ENCODE measurements at regions not wholly inside any gene's neighbourhood (a gene's known extent, or its start where the extent isn't known, plus 50 kb on each side); places are given as distances from the start of the nearest gene placed in this dataset.

GRCh38 chr5:135631391-135631790 lies 52.6 kb upstream of the CXCL14 start:
- no peak overlapping the region for H2AFZ ChIP-seq (ENCODE audit: low read length)
- H3K4me1 ChIP-seq (ENCODE audit: control insufficient read depth, extremely low read depth, insufficient read depth, low read length) = no peaks in the 10 kb centered on the region
- H3K9ac ChIP-seq (ENCODE audit: insufficient read depth, low read length) = no peak overlapping the region
- no peaks in the 10 kb centered on the region for H3K36me3 ChIP-seq (ENCODE audit: control insufficient read depth, insufficient read depth, low read length)
- no peak overlapping the region for H3K27ac ChIP-seq (ENCODE audit: insufficient read depth, low read length)
- H3K27me3 ChIP-seq (ENCODE audit: control insufficient read depth, insufficient read depth, low read length) = no peaks in the 10 kb centered on the region
- no peaks in the 10 kb centered on the region for H3K79me2 ChIP-seq (ENCODE audit: control insufficient read depth, insufficient read depth, low read length)
- DNase-seq (ENCODE audit: low read depth in 2 of 2) = no peak
- no peak for TF ChIP-seq CTCF (conservative IDR thresholded peaks at IDR 0.05 in 1 of 2, IDR thresholded peaks at IDR 0.05 in 1 of 2; ENCODE audit: low read depth in 1 of 2, low read length in 2 of 2)
- TF ChIP-seq EZH2 (IDR thresholded peaks at IDR 0.05; ENCODE audit: low read length, missing control alignments) = no peak
- H3K9me3 ChIP-seq (ENCODE audit: control insufficient read depth, insufficient read depth, low read depth, low read length) = no peaks in the 10 kb centered on the region
- no peaks in the 10 kb centered on the region for H4K20me1 ChIP-seq (ENCODE audit: control insufficient read depth, extremely low read depth, insufficient read depth, low read length)
- H3K4me2 ChIP-seq (ENCODE audit: extremely low read depth, insufficient read depth, low read length) = no peak overlapping the region
- H3K4me3 ChIP-seq (replicated peaks in 1 of 4; ENCODE audit: control extremely low read depth in 1 of 4, insufficient read depth in 1 of 4, low read depth in 3 of 4, low read length in 4 of 4) = no peak overlapping the region

DNA sequence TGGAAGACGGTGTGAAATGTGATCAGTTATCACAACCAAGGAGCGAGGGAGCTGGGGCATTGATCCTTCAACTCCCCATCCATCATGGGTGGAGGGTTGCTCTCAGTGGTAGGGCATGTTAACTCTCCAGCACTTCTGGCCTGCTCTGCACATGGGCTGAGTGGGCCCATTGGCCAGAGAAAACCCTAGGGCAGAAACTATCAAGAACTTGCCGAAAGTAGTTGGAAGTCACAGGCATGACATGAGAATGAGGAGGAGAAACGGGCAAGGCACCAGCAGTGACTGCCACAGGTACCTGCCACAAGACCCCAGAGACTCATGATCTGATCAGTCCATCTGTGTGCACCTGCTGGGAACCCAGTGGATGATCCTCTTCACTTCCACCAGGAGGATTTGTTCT lies 50.9 kb upstream of the CXCL14 start:
- no peak overlapping the region for H3K4me2 ChIP-seq (ENCODE audit: extremely low read depth, insufficient read depth, low read length)
- H3K4me3 ChIP-seq (replicated peaks in 1 of 4; ENCODE audit: control extremely low read depth in 1 of 4, insufficient read depth in 1 of 4, low read depth in 3 of 4, low read length in 4 of 4) = no peak overlapping the region
- H3K27ac ChIP-seq (ENCODE audit: insufficient read depth, low read length) = no peak overlapping the region
- H3K36me3 ChIP-seq (ENCODE audit: control insufficient read depth, insufficient read depth, low read length) = no peaks in the 10 kb centered on the region
- no peaks in the 10 kb centered on the region for H3K27me3 ChIP-seq (ENCODE audit: control insufficient read depth, insufficient read depth, low read length)
- DNase-seq (ENCODE audit: low read depth in 2 of 2) = no peak
- no peaks in the 10 kb centered on the region for H4K20me1 ChIP-seq (ENCODE audit: control insufficient read depth, extremely low read depth, insufficient read depth, low read length)
- no peak overlapping the region for H3K9ac ChIP-seq (ENCODE audit: insufficient read depth, low read length)
- TF ChIP-seq CTCF (conservative IDR thresholded peaks at IDR 0.05 in 1 of 2, IDR thresholded peaks at IDR 0.05 in 1 of 2; ENCODE audit: low read depth in 1 of 2, low read length in 2 of 2) = no peak
- TF ChIP-seq EZH2 (IDR thresholded peaks at IDR 0.05; ENCODE audit: low read length, missing control alignments) = no peak
- H3K4me1 ChIP-seq (ENCODE audit: control insufficient read depth, extremely low read depth, insufficient read depth, low read length) = no peaks in the 10 kb centered on the region
- no peaks in the 10 kb centered on the region for H3K9me3 ChIP-seq (ENCODE audit: control insufficient read depth, insufficient read depth, low read depth, low read length)
- no peak overlapping the region for H2AFZ ChIP-seq (ENCODE audit: low read length)
- H3K79me2 ChIP-seq (ENCODE audit: control insufficient read depth, insufficient read depth, low read length) = no peaks in the 10 kb centered on the region

DNA sequence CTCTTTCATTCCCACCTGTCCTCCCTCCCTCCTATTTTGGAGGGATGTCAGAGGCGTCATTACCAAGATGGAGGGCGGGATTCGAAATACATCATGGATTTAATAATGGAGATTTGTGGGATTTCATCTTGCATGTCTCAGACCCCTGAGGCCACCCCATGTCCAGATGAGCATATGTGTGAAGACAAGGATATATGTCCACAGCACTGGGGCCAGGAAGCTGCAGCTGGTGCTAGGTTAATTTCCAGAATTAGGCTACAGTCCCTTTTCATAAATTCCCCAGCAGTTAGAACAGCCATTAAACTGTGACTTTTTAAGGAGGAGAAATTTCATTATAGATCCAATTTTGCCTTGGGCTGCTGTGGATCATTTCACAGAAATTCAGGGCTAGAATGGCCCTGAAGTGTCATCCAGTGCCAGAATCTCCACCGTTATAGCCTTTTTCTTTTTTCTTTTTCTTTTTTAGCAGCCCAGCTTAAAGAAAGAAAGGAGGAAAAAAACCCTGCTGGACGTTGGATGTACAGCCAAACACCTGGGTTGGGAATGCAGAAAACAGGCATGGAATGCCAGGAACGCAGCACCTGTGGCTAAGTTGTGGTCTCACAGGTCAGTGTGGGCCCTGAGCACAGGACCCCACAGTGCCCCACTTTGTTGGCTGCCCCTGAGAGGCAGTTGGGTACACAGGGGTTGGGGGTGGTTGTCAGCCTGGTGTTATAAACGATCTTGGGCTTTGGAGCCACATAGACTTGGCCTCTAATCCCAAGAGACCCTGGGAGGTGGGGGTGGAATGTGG lies 50.2 kb upstream of the CXCL14 start:
- Histone ChIP-seq H3K9ac (ENCODE audit: insufficient read depth, low read length) (no peak overlapping the region), H2AFZ (ENCODE audit: low read length) (no peak overlapping the region), H3K36me3 (ENCODE audit: control insufficient read depth, insufficient read depth, low read length) (no peaks in the 10 kb centered on the region), H3K4me1 (ENCODE audit: control insufficient read depth, extremely low read depth, insufficient read depth, low read length) (no peaks in the 10 kb centered on the region), H3K4me2 (ENCODE audit: extremely low read depth, insufficient read depth, low read length) (no peak overlapping the region), H3K79me2 (ENCODE audit: control insufficient read depth, insufficient read depth, low read length) (no peaks in the 10 kb centered on the region), H4K20me1 (ENCODE audit: control insufficient read depth, extremely low read depth, insufficient read depth, low read length) (no peaks in the 10 kb centered on the region), H3K9me3 (ENCODE audit: control insufficient read depth, insufficient read depth, low read depth, low read length) (no peaks in the 10 kb centered on the region), H3K4me3 (replicated peaks in 1 of 4; ENCODE audit: control extremely low read depth in 1 of 4, insufficient read depth in 1 of 4, low read depth in 3 of 4, low read length in 4 of 4) (no peak overlapping the region), H3K27me3 (ENCODE audit: control insufficient read depth, insufficient read depth, low read length) (no peaks in the 10 kb centered on the region), H3K27ac (ENCODE audit: insufficient read depth, low read length) (no peak overlapping the region)
- peak in 1 of 2 donors; percentile 22 for DNase-seq (ENCODE audit: low read depth in 2 of 2)
- TF ChIP-seq EZH2 (IDR thresholded peaks at IDR 0.05; ENCODE audit: low read length, missing control alignments) (no peak), CTCF (conservative IDR thresholded peaks at IDR 0.05 in 1 of 2, IDR thresholded peaks at IDR 0.05 in 1 of 2; ENCODE audit: low read depth in 1 of 2, low read length in 2 of 2) (no peak)

Measured in fibroblast of lung (primary cell).